H7 (cell line): ENCODE measurements at regions not wholly inside any gene's neighbourhood (a gene's known extent, or its start where the extent isn't known, plus 50 kb on each side); places are given as distances from the start of the nearest gene placed in this dataset.
A peak's percentile ranks its signal among the peaks of the same experiment; 100 is the strongest.
"Not testable (repeated sequence)": the region's sequence is repeated elsewhere in the genome, so short reads cannot be mapped to it uniquely, and the experiment has no call there.

Experiments
- DNase-seq: peaks from one replicate; pipeline ENCODE4 v3.0.0; 2012
- H3K27me3 ChIP-seq: 2 replicates; pipeline ENCODE4 v1.6.0; 2011; ENCODE audit warnings: mild to moderate bottlenecking, low read length; ENCODE audit not compliant: control insufficient read depth, insufficient read depth
- H3K36me3 ChIP-seq: replicated peaks from 2 replicates; pipeline ENCODE4 v1.5.1; 2011; ENCODE audit warnings: low read length; ENCODE audit not compliant: control insufficient read depth, insufficient read depth
- H3K4me3 ChIP-seq: 2 replicates; pipeline ENCODE4 v1.5.1; 2011; ENCODE audit warnings: low read depth, mild to moderate bottlenecking, control low read depth, low read length, moderate library complexity; ENCODE audit not compliant: insufficient read depth

DNA sequence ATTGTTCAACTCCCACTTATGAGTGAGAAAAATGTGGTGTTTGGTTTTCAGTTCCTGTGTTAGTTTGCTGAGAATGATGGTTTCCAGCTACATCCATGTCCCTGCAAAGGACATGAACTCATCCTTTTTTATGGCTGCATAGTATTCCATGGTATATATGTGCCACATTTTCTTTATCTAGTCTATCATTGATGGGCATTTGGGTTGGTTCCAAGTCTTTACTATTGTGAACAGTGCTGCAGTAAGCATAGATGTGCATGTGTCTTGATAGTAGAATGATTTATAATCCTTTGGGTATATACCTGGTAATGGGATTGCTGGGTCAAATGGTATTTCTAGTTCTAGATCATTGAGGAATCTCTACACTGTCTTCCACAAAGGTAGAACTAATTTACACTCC, 613.0 kb upstream of the MIR17HG start:
- DNase-seq, H3K4me3 ChIP-seq, H3K27me3 ChIP-seq, H3K36me3 ChIP-seq: not testable (repeated sequence)

DNA sequence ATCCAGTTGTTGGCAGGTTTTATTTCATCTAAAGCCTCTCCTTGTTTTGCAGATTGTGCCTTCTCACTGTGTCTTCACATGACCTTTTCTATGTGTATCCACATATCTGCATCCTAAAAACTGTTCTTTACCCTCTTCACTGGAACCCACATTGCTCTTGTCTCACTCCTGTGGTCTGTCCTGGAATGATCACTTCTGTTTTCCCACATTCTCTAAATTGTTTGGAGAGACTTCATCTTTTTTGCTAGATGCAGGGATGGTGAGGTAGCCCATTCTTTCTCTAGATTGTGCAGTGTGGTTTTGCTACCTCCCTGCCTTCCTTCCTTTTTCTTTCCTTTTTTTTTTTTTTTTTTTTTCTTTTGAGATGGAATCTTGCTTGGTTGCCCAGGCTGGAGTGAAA, 608.6 kb upstream of the MIR17HG start:
- Histone ChIP-seq H3K4me3 (no peak overlapping the region), H3K36me3 (no peaks in the 10 kb centered on the region), H3K27me3 (no peaks in the 10 kb centered on the region)
- no peak for DNase-seq

- no peaks in the 10 kb centered on the region for H3K27me3 ChIP-seq
Observed at GRCh38 chr13:90740099-90740498, 607.4 kb upstream of the MIR17HG start.

DNA sequence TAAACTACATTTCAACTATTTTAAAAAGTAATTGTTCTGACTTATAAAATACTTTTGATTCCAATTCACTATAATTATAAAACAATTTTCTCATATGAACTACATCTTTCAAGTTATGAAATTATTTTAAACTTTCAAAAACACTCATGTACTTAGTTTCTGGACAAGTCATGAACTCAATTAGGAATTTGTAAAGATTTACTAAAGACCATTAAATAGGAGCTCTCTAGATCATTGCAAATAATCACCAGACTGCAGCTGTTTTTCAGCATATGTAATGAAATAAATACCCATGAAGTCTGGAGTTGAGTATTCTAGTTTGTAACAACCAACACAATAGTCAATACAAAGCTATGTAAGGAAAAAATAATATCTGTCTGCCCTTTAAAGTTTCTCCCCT, 605.1 kb upstream of the MIR17HG start:
- H3K4me3 ChIP-seq, result no peak overlapping the region
- DNase-seq, result no peak
- H3K36me3 ChIP-seq, result no peaks in the 10 kb centered on the region
- H3K27me3 ChIP-seq, result no peaks in the 10 kb centered on the region

More at GRCh38 chr13:90740099-90740498, 607.4 kb upstream of the MIR17HG start:
- Histone ChIP-seq H3K4me3 (no peak overlapping the region), H3K36me3 (no peaks in the 10 kb centered on the region)
- DNase-seq, result no peak

DNA sequence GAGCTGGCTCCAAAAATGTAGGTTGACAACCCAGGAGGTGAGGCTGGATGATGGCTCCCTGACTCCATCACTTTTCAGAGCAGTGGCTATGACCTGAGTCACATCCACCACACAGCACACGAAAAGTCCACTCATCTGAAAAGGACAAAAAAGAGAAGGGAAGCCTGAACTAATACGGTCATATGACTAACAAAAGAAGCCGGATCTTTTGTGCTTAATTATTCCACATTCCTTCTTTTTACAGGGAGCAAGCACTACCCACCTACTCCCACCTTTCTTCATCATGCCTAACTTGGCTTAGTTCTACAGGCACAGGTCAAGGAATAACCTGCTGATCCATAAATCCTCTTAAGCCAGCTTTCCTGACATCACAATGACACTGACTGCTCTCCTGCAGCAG, 601.3 kb upstream of the MIR17HG start:
- H3K27me3 ChIP-seq, result no peaks in the 10 kb centered on the region
- H3K36me3 ChIP-seq, result no peaks in the 10 kb centered on the region
- no peak overlapping the region for H3K4me3 ChIP-seq
- peak; percentile 10 for DNase-seq

GRCh38 chr13:90750021-90750420, 597.5 kb upstream of the MIR17HG start:
- H3K27me3 ChIP-seq, result no peaks in the 10 kb centered on the region
- no peak overlapping the region for H3K4me3 ChIP-seq
- no peaks in the 10 kb centered on the region for H3K36me3 ChIP-seq
- no peak for DNase-seq

GRCh38 chr13:90751026-90751425, 596.5 kb upstream of the MIR17HG start:
- Histone ChIP-seq H3K4me3 (no peak overlapping the region), H3K27me3 (no peaks in the 10 kb centered on the region), H3K36me3 (no peaks in the 10 kb centered on the region)
- no peak for DNase-seq

- Histone ChIP-seq H3K4me3 (no peak overlapping the region), H3K36me3 (no peaks in the 10 kb centered on the region), H3K27me3 (no peaks in the 10 kb centered on the region)
- DNase-seq, result no peak
Observed at GRCh38 chr13:90752070-90752469, 595.4 kb upstream of the MIR17HG start.

GRCh38 chr13:90757127-90757680, 590.3 kb upstream of the MIR17HG start:
- Histone ChIP-seq H3K27me3 (no peaks in the 10 kb centered on the region), H3K4me3 (no peak overlapping the region)

DNA sequence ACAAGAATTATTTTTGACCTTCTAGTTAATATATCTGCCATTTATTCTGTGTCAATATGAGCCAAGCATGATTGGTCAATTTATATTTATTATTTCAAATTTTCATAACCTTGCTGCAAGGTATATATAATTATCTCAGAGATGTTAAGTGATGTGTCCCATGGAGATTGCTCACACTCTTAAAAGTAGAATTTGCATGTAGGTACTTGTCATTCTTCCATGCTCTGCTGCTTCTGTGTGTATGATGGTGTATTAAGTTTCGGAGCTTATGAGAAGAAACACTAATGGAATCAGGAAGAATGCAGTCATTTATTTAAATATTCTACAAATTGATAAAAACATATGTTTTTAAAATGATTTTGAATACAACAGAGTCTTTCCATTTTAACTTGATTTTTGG, 586.8 kb upstream of the MIR17HG start:
- H3K4me3 ChIP-seq, result no peak overlapping the region
- DNase-seq, result no peak

More at GRCh38 chr13:90757127-90757680, 590.3 kb upstream of the MIR17HG start:
- H3K36me3 ChIP-seq, result no peaks in the 10 kb centered on the region
- DNase-seq, result no peak

GRCh38 chr13:90763476-90764150, 583.9 kb upstream of the MIR17HG start:
- Histone ChIP-seq H3K4me3 (no peak overlapping the region), H3K36me3 (no peaks in the 10 kb centered on the region), H3K27me3 (no peaks in the 10 kb centered on the region)
- DNase-seq, result no peak

More for the DNA sequence above, 586.8 kb upstream of the MIR17HG start:
- Histone ChIP-seq H3K36me3 (no peaks in the 10 kb centered on the region), H3K27me3 (no peaks in the 10 kb centered on the region)

- no peak for DNase-seq
- H3K36me3 ChIP-seq, result no peaks in the 10 kb centered on the region
- H3K27me3 ChIP-seq, result no peaks in the 10 kb centered on the region
- no peak overlapping the region for H3K4me3 ChIP-seq
Observed at GRCh38 chr13:90766386-90766902, 581.0 kb upstream of the MIR17HG start.

DNA sequence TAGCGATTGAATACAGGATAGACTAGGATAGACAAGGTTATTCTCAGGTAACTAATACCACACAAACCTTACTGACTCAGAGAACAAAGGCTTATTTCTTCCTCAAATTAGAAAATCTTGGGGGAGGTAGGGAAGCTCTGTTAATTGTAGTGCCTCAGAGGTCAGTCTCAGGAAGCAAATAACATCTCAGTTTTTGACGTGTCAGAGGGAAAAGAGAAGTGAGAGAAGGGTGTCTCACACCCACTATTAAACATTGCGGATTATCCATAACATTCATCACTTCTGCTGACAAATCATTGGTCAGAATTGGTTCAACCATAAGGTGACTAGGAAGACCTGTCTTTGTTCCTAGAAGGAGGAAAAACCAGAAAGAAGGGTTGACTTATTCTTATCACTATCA, 579.4 kb upstream of the MIR17HG start:
- H3K4me3 ChIP-seq, result no peak overlapping the region
- no peak for DNase-seq
- H3K36me3 ChIP-seq, result no peaks in the 10 kb centered on the region
- no peaks in the 10 kb centered on the region for H3K27me3 ChIP-seq

GRCh38 chr13:90769387-90769786, 578.1 kb upstream of the MIR17HG start:
- Histone ChIP-seq H3K27me3 (no peaks in the 10 kb centered on the region), H3K36me3 (no peaks in the 10 kb centered on the region), H3K4me3 (no peak overlapping the region)
- DNase-seq, result no peak

DNA sequence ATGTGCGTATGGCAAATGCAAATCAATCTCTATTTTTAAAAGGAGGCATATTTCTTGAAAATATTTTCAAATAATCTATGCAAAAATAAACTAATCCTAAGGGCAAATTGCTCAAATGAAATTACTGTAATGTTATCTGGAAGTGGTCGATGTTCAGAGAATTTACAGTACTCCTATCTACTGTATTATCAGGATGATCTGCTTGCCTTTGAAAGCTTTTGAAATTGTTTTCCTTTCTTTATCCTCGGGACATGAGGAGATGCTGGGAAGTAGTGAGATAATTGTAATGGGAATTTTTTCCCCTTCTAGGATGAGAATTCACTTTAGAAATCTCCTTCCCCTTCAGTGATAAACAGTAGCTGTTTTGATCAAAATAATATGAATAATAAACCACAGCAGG, 577.2 kb upstream of the MIR17HG start:
- H3K4me3 ChIP-seq, result no peak overlapping the region
- no peak for DNase-seq

More for the DNA sequence above, 577.2 kb upstream of the MIR17HG start:
- Histone ChIP-seq H3K27me3 (no peaks in the 10 kb centered on the region), H3K36me3 (no peaks in the 10 kb centered on the region)
